IPS-15b (cell line): ENCODE measurements at regions not wholly inside any gene's neighbourhood (a gene's known extent, or its start where the extent isn't known, plus 50 kb on each side); places are given as distances from the start of the nearest gene placed in this dataset.

Experiments
- H3K27me3 ChIP-seq: one replicate; pipeline ENCODE4 v1.6.1; 2013; ENCODE audit warnings: low read length; ENCODE audit not compliant: control insufficient read depth, insufficient read depth
- H3K36me3 ChIP-seq: one replicate; pipeline ENCODE4 v1.6.1; 2013; ENCODE audit warnings: low read length; ENCODE audit not compliant: control insufficient read depth, insufficient read depth
- H3K4me1 ChIP-seq: one replicate; pipeline ENCODE4 v1.6.1; 2013; ENCODE audit warnings: mild to moderate bottlenecking, low read length; ENCODE audit not compliant: control insufficient read depth, insufficient read depth
- H3K4me3 ChIP-seq: one replicate; pipeline ENCODE4 v1.5.1; 2013; ENCODE audit warnings: low read depth, low read length
- H3K9ac ChIP-seq: one replicate; pipeline ENCODE4 v1.6.1; 2013; ENCODE audit warnings: low read depth, mild to moderate bottlenecking, low read length
- H3K9me3 ChIP-seq: one replicate; pipeline ENCODE4 v1.6.1; 2013; ENCODE audit warnings: mild to moderate bottlenecking, low read length; ENCODE audit not compliant: control insufficient read depth, insufficient read depth

DNA sequence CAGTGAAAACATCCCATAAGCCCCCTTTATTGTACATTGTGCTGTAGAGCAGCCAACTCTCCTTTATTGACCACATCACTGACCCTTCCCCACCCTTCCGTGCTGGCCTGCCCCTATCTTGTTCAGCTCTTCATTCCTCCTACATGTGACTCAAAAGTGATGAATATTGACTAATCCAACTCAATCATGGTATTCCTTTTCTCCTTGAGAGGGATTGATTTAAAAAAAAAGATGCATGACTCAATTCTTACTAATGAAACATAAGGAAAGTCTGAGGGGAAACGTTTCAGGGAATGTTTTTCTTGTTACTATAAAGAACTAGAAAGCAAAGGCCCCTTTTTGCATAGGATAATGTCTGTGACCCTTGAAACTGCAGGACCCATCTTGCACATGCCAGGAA is 125.2 kb upstream of the SOX9 start:
- Histone ChIP-seq H3K27me3 (no peaks in the 10 kb centered on the region), H3K4me1 (no peaks in the 10 kb centered on the region), H3K9me3 (no peaks in the 10 kb centered on the region), H3K9ac (no peak overlapping the region), H3K4me3 (no peak overlapping the region), H3K36me3 (no peaks in the 10 kb centered on the region)

DNA sequence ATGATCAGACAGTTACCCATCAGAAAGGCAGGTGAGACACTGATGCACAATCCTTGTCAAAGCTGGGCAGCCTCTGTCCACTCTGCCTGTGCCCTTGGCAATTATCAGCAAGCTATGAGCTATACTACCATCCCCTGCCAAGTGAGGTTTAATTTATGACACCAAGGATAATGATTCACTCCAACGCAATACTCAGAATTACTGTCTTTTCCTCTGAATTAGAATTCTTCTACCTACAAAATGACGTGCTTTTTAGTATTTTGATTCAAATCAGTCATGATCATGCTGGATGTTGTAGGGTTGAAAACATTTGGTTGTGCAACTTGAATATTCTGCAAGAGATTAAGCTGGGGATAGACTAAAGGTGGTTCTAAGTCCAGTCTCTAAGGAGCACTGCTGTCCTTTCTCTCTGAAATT is 116.8 kb upstream of the SOX9 start:
- no peaks in the 10 kb centered on the region for H3K27me3 ChIP-seq
- no peaks in the 10 kb centered on the region for H3K4me1 ChIP-seq
- no peaks in the 10 kb centered on the region for H3K36me3 ChIP-seq
- H3K9ac ChIP-seq: no peak overlapping the region
- no peak overlapping the region for H3K4me3 ChIP-seq
- H3K9me3 ChIP-seq: no peaks in the 10 kb centered on the region

DNA sequence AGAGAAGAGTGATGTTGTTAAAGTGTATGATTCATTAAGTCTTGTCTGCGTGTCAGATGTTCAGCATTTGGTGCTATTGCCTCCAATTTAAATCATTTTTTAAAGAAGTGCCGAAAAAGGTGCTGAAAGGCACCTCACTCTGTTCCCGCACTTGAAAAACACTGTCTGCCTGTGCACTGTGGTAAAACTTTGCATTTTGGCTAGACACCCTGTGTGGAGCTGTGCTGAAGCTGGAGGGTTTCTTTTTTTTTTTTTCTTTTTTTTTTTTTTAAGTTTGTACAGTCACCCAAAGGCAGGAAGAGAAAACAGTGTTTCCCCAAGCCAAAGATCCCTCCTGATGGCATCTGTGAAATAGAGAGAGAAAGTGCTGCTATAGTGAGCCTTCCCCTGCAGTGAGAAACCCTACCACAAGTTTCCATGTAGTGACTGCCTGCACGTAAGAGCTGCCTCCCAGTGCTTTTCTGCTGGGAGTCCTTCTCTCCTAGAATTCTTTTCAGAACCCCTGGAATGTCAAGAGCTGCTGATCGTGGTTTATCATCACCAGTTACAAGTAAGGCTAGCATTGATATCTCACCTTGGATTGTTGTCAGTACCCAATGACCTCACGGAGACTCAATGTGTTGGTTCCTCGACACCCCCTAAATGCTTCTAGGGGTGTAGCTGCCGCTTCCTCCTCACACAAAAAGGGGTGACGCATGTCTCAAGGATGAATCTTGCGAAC is 116.0 kb upstream of the SOX9 start:
- no peaks in the 10 kb centered on the region for H3K9me3 ChIP-seq
- no peaks in the 10 kb centered on the region for H3K27me3 ChIP-seq
- H3K4me3 ChIP-seq: no peak overlapping the region
- no peaks in the 10 kb centered on the region for H3K36me3 ChIP-seq
- H3K9ac ChIP-seq: no peak overlapping the region
- no peaks in the 10 kb centered on the region for H3K4me1 ChIP-seq

DNA sequence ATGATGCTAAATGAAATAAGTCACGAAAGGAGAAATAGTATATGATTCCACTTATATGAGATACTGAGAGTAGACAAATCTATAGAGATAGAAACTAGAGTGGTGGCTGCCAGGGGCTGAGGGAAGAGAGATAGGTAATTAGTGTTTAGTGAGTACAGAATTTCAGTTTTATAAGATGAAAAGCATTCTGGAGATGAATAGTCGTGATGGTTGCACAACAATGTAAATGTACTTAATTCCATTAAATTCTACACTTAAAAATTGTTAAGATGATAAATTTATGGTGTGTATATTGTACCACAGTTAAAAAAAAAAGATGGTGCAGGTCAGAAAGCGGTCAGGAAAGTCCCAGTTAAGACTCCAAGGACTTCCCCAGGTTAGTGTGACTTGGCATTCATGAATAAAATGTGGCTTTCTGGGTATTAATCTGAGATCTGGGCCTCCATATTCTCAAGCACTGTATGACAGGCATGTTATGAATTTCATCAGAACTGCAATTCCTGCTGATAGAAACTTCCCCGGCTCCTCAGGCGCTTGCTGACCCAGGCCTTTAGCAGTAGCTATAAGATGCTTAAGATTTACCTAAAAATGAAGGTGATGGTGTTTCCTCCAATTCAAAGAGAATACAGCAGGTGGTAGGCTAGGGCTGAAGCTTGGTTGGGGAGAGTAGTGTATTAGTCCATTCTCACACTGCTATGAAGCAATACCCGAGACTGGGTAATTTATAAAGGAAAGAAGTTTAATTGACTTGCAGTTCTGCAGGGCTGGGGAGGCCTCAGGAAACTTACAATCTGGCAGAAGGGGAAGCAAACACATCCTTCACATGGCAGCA is 115.3 kb upstream of the SOX9 start:
- no peaks in the 10 kb centered on the region for H3K9me3 ChIP-seq
- H3K27me3 ChIP-seq: no peaks in the 10 kb centered on the region
- no peak overlapping the region for H3K4me3 ChIP-seq
- H3K4me1 ChIP-seq: no peaks in the 10 kb centered on the region
- no peak overlapping the region for H3K9ac ChIP-seq
- no peaks in the 10 kb centered on the region for H3K36me3 ChIP-seq

DNA sequence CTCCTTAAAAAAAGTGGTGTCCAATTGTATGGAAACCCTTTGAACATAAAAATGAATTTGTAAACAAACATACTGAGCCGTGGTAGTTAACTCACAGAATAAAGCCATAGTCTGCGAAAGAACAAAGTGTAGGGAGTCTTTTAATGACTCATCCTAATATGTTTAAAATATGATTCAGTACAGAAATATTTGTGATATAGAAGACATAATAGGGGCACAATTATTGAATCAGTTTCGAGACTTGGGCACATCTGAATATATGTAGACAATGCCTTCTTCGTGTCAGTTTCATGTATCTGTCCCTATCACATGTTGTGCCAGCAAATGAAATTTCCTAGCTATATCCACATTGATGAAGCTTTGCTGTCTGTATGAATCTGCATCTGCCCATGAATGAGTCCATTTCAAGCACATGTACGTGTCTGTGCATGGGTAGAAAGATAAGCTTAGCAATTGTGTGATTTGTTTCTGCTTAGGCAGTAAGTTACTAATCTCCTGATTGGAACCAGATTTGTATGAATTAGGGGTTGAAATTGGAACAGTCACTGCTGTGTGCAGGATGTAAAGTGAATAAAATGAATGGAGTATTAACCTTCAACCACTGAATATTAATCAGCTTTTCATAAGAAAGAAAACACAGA is 112.5 kb upstream of the SOX9 start:
- no peaks in the 10 kb centered on the region for H3K4me1 ChIP-seq
- H3K36me3 ChIP-seq: no peaks in the 10 kb centered on the region
- H3K27me3 ChIP-seq: no peaks in the 10 kb centered on the region
- no peak overlapping the region for H3K4me3 ChIP-seq
- H3K9me3 ChIP-seq: no peaks in the 10 kb centered on the region
- H3K9ac ChIP-seq: no peak overlapping the region

DNA sequence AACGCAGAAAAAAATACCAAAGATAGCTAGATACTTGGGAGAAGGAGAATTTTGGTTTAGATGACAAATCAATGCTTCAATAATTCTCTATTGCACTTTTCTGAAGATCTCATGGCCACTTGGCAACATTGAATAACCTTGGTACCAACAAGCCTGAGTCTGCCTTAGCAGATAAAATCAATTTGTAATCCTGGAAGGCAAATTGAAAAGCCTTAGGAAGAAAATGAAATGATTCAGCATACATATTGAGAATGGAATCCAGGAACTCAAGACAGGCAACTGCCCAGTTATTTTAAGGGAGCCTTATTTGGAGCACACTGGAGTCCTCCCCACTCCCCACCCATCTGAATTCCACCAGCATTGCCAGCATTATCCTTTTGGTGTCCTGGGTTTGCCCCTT is 109.3 kb upstream of the SOX9 start:
- Histone ChIP-seq H3K9ac (no peak overlapping the region), H3K4me1 (no peaks in the 10 kb centered on the region), H3K27me3 (no peaks in the 10 kb centered on the region), H3K36me3 (no peaks in the 10 kb centered on the region), H3K9me3 (no peaks in the 10 kb centered on the region), H3K4me3 (no peak overlapping the region)

DNA sequence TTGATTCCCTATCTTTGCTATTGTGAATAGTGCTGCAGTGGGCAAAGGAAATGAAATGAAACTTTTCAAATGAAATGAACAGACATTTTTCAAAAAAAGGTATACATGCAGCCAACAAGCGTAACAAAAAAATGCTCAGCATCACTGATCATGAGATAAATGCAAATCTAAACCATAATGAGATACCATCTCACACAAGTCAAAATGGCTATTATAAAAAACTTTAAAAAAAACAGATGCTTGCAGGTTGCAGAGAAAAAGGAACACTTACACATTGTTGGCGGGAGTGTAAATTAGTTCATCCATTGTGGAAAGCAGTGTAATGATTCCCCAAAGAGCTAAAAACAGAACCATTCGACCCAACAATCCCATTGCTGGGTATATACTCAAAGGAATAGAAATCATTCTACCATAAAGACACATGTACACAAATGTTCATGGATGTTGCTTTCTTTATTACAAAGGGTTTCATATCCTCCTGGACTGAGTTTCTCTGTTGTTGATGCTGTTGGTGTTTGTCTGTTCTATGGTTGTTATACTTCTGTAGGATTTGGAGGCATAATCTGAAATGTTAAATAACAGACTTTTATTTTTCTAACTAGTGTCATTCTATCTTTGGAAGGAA is 99.3 kb upstream of the SOX9 start:
- Histone ChIP-seq H3K4me3 (no peak overlapping the region), H3K9ac (no peak overlapping the region), H3K4me1 (no peaks in the 10 kb centered on the region), H3K36me3 (no peaks in the 10 kb centered on the region), H3K27me3 (no peaks in the 10 kb centered on the region), H3K9me3 (no peaks in the 10 kb centered on the region)

DNA sequence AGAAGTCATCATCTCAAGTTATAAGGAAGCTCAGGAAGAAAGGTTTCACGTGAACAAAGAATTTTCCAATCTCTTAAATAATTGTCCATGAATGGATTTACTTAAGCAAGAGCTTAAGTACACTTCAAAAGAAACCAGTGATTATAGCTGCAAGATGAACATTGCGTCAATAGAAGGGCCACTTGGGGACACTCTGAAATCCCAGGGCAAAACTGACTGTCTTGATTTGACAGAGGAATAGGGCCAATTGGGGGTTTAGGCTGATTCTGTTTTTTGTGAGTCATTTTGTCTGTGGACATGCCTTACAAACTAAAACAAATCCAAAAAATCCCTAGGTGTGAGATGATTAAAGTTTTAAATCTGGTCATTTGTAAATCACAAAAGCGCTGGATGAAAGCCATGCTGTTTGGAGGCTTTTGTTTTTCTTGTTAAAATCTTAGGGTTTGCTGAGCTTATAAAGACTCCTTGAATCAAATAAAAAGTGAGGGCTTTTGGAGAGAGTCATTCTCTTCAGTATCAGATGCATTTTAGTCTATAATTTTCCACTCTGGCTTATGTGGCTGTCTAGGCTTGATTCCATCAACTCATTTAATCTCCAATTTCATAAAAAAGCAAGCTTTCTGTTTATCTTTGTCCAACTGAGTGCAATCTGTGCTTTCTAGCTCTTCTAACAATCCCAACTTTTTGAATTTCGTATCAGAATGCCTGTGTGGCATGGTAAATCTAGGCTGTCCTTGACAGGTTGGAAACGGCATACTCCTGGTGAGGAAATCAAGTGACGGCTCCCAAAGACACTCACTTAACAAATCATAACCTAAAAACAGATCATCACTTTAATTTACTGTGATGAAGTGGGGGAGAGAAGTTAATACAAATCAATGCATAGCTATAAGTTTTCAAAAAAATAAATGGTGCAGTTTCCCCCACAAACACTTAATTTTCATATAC is 98.2 kb upstream of the SOX9 start:
- Histone ChIP-seq H3K4me1 (no peaks in the 10 kb centered on the region), H3K27me3 (peaks cover 2% of the 10 kb centered on the region), H3K9me3 (no peaks in the 10 kb centered on the region), H3K9ac (no peak overlapping the region), H3K36me3 (no peaks in the 10 kb centered on the region), H3K4me3 (no peak overlapping the region)

DNA sequence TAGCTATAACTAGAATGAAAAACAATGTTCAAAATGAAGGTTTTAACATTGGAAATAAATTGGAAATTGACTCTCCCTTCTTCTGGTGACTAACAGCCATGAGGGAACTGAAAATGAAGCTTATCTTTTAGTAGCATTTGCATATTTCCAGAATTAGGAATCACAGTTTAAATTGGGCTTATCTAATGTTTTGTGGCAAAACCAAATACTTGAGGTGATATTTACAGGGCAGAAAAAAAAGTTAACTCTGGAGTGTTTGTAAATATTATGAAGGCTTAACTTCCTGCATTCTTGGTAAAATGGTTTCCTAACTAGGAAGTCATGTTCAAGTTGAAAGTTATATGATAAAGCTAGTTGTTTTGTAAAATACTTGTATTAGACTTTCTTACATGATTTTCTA is 96.4 kb upstream of the SOX9 start:
- no peak overlapping the region for H3K9ac ChIP-seq
- peaks cover under 1% of the 10 kb centered on the region for H3K4me1 ChIP-seq

DNA sequence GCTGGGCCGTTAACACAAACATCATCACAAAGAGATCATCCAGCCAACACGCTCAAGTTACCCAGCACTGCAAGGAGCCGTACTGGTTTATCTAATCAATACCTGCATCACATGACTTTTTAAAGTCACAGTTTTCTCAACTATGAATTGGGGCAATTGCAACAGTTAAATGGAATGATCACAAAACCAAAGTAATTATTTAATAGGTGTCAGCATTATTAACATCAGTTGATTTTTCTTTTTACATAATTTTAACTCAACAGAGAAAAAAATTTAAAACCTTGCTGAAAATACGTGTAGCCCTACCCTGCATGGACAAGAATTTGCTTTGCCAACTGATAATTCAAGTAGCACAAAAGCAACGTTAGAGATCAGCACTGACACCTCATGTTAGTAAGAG is 95.7 kb upstream of the SOX9 start:
- H3K4me1 ChIP-seq: peaks cover 5% of the 10 kb centered on the region

More for the DNA sequence above, 96.4 kb upstream of the SOX9 start:
- H3K27me3 ChIP-seq: peaks cover 4% of the 10 kb centered on the region
- H3K9me3 ChIP-seq: no peaks in the 10 kb centered on the region
- H3K4me3 ChIP-seq: no peak overlapping the region
- H3K36me3 ChIP-seq: no peaks in the 10 kb centered on the region

More for the DNA sequence above, 95.7 kb upstream of the SOX9 start:
- Histone ChIP-seq H3K36me3 (no peaks in the 10 kb centered on the region), H3K9me3 (no peaks in the 10 kb centered on the region), H3K27me3 (peaks cover 4% of the 10 kb centered on the region), H3K4me3 (no peak overlapping the region), H3K9ac (no peak overlapping the region)
